Caco-2 (cell line): ENCODE measurements at regions not wholly inside any gene's neighbourhood (a gene's known extent, or its start where the extent isn't known, plus 50 kb on each side); places are given as distances from the start of the nearest gene placed in this dataset.

Experiments
- BruUV-seq: library from RNA; stranded (reverse); fragments of 400-500 nt; replicated peaks from 2 replicates; lab custom pipeline; 2021; lab: Mats Ljungman, UMichigan
- CTCF ChIA-PET: fragments of 300-600 bp; sonication (Branson Sonifier 250); formaldehyde crosslinking; loops from one replicate; lab custom pipeline; 2022; ENCODE audit warnings: antibody characterized with exemption; lab: Charles Lee
- POLR2A ChIA-PET: fragments of 300-600 bp; sonication (Branson Sonifier 250); formaldehyde crosslinking; loops from one replicate; lab custom pipeline; 2022; ENCODE audit warnings: antibody characterized with exemption; lab: Charles Lee
- DNase-seq, 2 experiments: peaks; one replicate each; pipeline versions ENCODE4 v3.0.0 to v3.0.0-alpha.2; 2020 to 2022
- H3K27me3 ChIP-seq: replicated peaks from 2 replicates; pipeline ENCODE4 v1.6.0; 2011; ENCODE audit warnings: low read length; ENCODE audit not compliant: control insufficient read depth, insufficient read depth
- H3K36me3 ChIP-seq: 2 replicates; pipeline ENCODE4 v1.5.1; 2011; ENCODE audit warnings: low read length; ENCODE audit not compliant: control insufficient read depth, insufficient read depth
- H3K4me1 ChIP-seq: fragments of 250-450 bp; sonication (Bioruptor Pico); 2 replicates; pipeline ENCODE4 v1.5.1; 2020; ENCODE audit warnings: mild to moderate bottlenecking
- H3K4me3 ChIP-seq: 2 replicates; pipeline ENCODE4 v1.5.1; 2011; ENCODE audit warnings: low read depth, mild to moderate bottlenecking, control low read depth, low read length
- H3K9me3 ChIP-seq: fragments of 250-450 bp; sonication (Bioruptor Pico); 2 replicates; pipeline ENCODE4 v1.5.1; 2020; ENCODE audit warnings: mild to moderate bottlenecking, moderate library complexity
- H3K27ac Mint-ChIP-seq: one replicate; pipeline ENCODE4 v1.8.0; 2022; ENCODE audit warnings: mixed read lengths; ENCODE audit not compliant: unreplicated experiment
- H3K27me3 Mint-ChIP-seq: one replicate; pipeline ENCODE4 v1.8.0; 2022; ENCODE audit warnings: mixed read lengths; ENCODE audit not compliant: insufficient read depth, unreplicated experiment
- H3K36me3 Mint-ChIP-seq: one replicate; pipeline ENCODE4 v1.8.0; 2022; ENCODE audit warnings: mild to moderate bottlenecking, mixed read lengths; ENCODE audit not compliant: insufficient read depth, unreplicated experiment
- H3K4me1 Mint-ChIP-seq: one replicate; pipeline ENCODE4 v1.8.0; 2022; ENCODE audit warnings: low read depth, mixed read lengths; ENCODE audit not compliant: unreplicated experiment
- H3K4me3 Mint-ChIP-seq: one replicate; pipeline ENCODE4 v1.8.0; 2022; ENCODE audit warnings: mild to moderate bottlenecking, moderate library complexity, mixed read lengths; ENCODE audit not compliant: unreplicated experiment
- H3K9me3 Mint-ChIP-seq: one replicate; pipeline ENCODE4 v1.8.0; 2022; ENCODE audit warnings: mixed read lengths; ENCODE audit not compliant: unreplicated experiment
- intact Hi-C: fragments of 100-400 bp; cut with micrococcal nuclease; formaldehyde crosslinking; loops from one replicate; pipeline ENCODE4 v1.10.0; 2022; ENCODE audit not compliant: unreplicated experiment
- TF ChIP-seq, protein P1 (sequence below), 2 experiments: fragments of 200-600 bp in 1 of 2; IDR thresholded peaks; 1 replicate in 1 of 2; 2 replicates in 1 of 2; pipeline versions ENCODE4 v1.5.1 to v1.8.0; 2011 to 2022; ENCODE audit warnings: antibody characterized with exemption in 1 of 2, control low read depth in 1 of 2, inconsistent platforms in 1 of 2, low read depth in 1 of 2, low read length in 1 of 2, mild to moderate bottlenecking in 1 of 2, moderate library complexity in 1 of 2; ENCODE audit not compliant: insufficient read depth in 1 of 2, severe bottlenecking in 1 of 2, unreplicated experiment in 1 of 2

DNA sequence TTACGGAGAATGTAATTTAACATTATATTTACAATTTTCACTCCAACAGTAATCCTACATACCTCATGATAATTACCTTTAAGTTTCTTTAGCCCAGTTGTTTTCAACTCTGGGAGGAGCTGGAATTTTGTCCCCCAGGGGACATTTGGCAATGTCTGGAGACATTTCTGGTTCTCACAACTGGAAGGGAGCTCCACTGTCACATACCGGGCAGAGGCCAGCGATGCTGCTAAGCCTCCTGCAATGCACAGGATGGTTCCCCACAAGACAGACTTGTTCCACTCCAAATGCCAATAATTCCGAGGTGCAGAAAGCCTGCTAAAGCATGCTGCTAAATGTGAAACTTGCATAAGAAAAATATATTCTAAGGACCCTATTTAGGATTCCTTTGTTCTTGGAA lies 251.1 kb upstream of the IRX5 start:
- Histone ChIP-seq H3K4me3 (no peak overlapping the region), H3K4me1 (no peaks in the 10 kb centered on the region), H3K36me3 (no peaks in the 10 kb centered on the region), H3K9me3 (0 out of 2 replicates have a peak, but pooled peaks cover 4% of the 10 kb centered on the region), H3K27me3 (no peaks in the 10 kb centered on the region; the same call in 1 of the 2 replicates)
- H3K27ac Mint-ChIP-seq, result no peak overlapping the region
- H3K27me3 Mint-ChIP-seq, result no peaks in the 10 kb centered on the region
- no TSS peak for BruUV-seq
- H3K9me3 Mint-ChIP-seq, result peaks cover 11% of the 10 kb centered on the region
- ChIA-PET POLR2A (no interaction called here), CTCF (no interaction called here)
- intact Hi-C loops, result no loop called here
- H3K4me3 Mint-ChIP-seq, result no peak overlapping the region
- DNase-seq, result no peak
- peaks cover 7% of the 10 kb centered on the region for H3K4me1 Mint-ChIP-seq
- H3K36me3 Mint-ChIP-seq, result no peaks in the 10 kb centered on the region
- TF ChIP-seq, protein P1, sequence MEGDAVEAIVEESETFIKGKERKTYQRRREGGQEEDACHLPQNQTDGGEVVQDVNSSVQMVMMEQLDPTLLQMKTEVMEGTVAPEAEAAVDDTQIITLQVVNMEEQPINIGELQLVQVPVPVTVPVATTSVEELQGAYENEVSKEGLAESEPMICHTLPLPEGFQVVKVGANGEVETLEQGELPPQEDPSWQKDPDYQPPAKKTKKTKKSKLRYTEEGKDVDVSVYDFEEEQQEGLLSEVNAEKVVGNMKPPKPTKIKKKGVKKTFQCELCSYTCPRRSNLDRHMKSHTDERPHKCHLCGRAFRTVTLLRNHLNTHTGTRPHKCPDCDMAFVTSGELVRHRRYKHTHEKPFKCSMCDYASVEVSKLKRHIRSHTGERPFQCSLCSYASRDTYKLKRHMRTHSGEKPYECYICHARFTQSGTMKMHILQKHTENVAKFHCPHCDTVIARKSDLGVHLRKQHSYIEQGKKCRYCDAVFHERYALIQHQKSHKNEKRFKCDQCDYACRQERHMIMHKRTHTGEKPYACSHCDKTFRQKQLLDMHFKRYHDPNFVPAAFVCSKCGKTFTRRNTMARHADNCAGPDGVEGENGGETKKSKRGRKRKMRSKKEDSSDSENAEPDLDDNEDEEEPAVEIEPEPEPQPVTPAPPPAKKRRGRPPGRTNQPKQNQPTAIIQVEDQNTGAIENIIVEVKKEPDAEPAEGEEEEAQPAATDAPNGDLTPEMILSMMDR (IDR thresholded peaks at IDR 0.05; ENCODE audit: insufficient read depth in 1 of 2, low read depth in 1 of 2, low read length in 1 of 2, severe bottlenecking in 1 of 2, unreplicated experiment in 1 of 2), result no peak

DNA sequence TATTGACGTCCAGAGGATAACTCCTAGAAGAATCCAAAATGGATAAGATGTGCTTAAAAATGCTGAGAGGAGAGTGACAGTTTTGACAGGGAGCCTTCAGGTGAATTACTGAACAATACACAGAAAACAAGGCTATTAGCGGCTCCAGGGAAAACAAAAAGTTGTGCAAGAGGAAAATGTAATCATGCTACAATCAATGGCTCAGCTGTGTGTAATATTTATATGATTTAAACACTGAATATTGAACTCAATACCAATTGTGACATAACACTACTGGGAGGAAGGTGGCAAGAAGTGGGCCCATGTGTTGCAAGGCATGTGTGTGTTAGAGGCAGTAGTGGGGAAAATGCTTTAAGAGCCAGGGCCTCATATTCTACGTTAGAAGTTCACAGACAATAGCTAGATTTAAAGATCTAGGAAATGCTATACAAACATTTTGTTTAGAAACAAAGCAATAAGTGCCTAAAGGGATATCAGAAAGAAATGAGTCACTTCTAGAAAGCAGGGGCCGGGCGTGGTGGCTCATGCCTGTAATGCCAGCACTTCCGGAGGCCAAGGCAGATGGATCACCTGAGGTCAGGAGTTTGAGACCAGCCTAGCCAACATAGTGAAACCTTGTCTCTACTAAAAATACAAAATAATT lies 253.2 kb upstream of the IRX5 start:
- ChIA-PET CTCF (no interaction called here), POLR2A (no interaction called here)
- Mint-ChIP-seq H3K36me3 (no peaks in the 10 kb centered on the region), H3K27ac (no peak overlapping the region), H3K4me1 (peaks cover 7% of the 10 kb centered on the region), H3K27me3 (no peaks in the 10 kb centered on the region), H3K4me3 (no peak overlapping the region), H3K9me3 (no peaks in the 10 kb centered on the region)
- H3K4me1 ChIP-seq, result no peaks in the 10 kb centered on the region
- no peaks in the 10 kb centered on the region for H3K36me3 ChIP-seq
- no peaks in the 10 kb centered on the region for H3K27me3 ChIP-seq
- H3K9me3 ChIP-seq, result 0 out of 2 replicates have a peak, but pooled peaks cover 4% of the 10 kb centered on the region
- TF ChIP-seq, protein P1 (IDR thresholded peaks at IDR 0.05; ENCODE audit: insufficient read depth in 1 of 2, low read depth in 1 of 2, low read length in 1 of 2, severe bottlenecking in 1 of 2, unreplicated experiment in 1 of 2), result no peak
- DNase-seq, result no peak
- intact Hi-C loops, result no loop called here
- no peak overlapping the region for H3K4me3 ChIP-seq
- BruUV-seq, result no TSS peak

DNA sequence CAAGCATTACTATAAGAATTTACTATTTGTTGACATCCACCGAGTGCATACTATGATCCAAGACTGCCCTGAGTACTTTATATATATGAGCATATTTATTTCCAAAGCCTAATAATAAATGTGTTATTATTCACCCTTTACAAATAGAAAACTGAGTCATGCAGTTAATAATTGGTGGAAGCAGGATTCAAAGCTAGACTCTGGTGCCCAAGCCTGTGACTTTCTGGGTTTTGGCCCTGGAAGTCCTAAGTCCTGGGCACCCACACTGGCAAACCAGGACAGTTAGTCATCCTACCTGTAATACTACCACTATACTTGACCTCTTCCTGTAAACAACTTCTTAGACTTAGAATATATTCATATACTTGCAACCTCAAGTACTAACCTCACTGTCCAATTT lies 257.4 kb upstream of the IRX5 start:
- no peak overlapping the region for H3K4me3 ChIP-seq
- Mint-ChIP-seq H3K4me1 (peaks cover 7% of the 10 kb centered on the region), H3K9me3 (peaks cover 20% of the 10 kb centered on the region), H3K27me3 (no peaks in the 10 kb centered on the region), H3K36me3 (no peaks in the 10 kb centered on the region), H3K27ac (no peak overlapping the region), H3K4me3 (no peak overlapping the region)
- intact Hi-C loops, result no loop called here
- H3K27me3 ChIP-seq, result no peaks in the 10 kb centered on the region
- POLR2A ChIA-PET, result no interaction called here
- H3K36me3 ChIP-seq, result no peaks in the 10 kb centered on the region
- TF ChIP-seq, protein P1 (IDR thresholded peaks at IDR 0.05; ENCODE audit: insufficient read depth in 1 of 2, low read depth in 1 of 2, low read length in 1 of 2, severe bottlenecking in 1 of 2, unreplicated experiment in 1 of 2), result no peak
- CTCF ChIA-PET, result no interaction called here
- no peak for DNase-seq
- H3K4me1 ChIP-seq, result no peaks in the 10 kb centered on the region
- no TSS peak for BruUV-seq
- no peaks in the 10 kb centered on the region for H3K9me3 ChIP-seq
